ENCODE measurements at regions not wholly inside any gene's neighbourhood (a gene's known extent, or its start where the extent isn't known, plus 50 kb on each side); places are given as distances from the start of the nearest gene placed in this dataset.
"Not testable (repeated sequence)": the region's sequence is repeated elsewhere in the genome, so short reads cannot be mapped to it uniquely, and the experiment has no call there.

DNA sequence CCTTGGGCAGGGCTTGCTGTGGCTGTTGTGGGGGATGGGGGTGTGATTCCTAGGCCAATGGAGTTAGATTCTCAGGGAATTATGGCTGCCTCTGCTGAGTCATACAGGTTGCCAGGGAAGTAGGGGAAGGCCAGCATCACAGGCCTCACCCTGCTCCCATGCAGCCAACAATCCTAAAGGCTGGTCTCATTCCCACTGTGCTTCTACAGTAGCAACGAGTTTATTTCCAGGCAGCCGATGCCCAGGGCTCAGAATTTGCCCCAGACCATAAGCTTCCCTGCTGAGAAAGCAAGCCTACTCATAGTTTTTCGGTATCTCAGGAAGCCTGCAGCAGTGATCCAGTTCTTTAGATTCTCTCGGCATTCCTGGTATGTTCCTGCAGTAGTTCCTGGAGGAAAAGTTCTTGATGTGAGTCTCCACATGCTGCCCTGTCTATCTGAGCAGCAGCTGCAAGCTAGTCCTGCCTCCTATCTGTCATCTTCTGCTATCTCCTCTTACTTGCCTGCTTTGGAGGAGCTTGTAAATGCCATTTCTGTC, 59.3 kb upstream of the SELENOP start:
- no peak for DNase-seq
- Mint-ChIP-seq H3K27me3 (peaks cover 9% of the 10 kb centered on the region), H3K4me3 (no peak overlapping the region), H3K9me3 (peaks cover 6 to 14% of the 10 kb centered on the region in 2 donors), H3K4me1 (peaks cover 5% of the 10 kb centered on the region), H3K27ac (no peak overlapping the region)
- no peak for ATAC-seq

- not testable (repeated sequence) for H3K27ac Mint-ChIP-seq, H3K4me1 Mint-ChIP-seq
- peaks cover 32% of the 10 kb centered on the region for H3K27me3 Mint-ChIP-seq
These were observed 56.7 kb upstream of the SELENOP start for GRCh38 chr5:42868417-42868816.

DNA sequence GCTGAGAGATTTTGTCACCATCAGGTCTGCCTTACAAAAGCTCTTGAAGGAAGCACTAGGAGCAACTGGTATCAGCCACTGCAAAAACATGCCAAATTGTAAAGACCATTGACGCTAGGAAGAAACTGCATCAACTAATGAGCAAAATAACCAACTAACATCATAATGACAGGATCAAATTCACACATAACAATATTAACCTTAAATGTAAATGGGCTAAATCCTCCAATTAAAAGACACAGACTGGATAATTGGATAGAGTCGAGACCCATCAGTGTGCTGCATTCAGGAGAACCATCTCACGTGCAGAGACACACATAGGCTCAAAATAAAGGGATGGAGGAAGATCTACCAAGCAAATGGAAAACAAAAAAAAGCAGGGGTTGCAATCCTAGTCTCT, 53.1 kb upstream of the SELENOP start:
- DNase-seq, H3K27ac Mint-ChIP-seq, H3K4me3 Mint-ChIP-seq, ATAC-seq, H3K4me1 Mint-ChIP-seq: not testable (repeated sequence)
- H3K27me3 Mint-ChIP-seq: peaks cover 40% of the 10 kb centered on the region
- H3K9me3 Mint-ChIP-seq: peaks cover 16 to 33% of the 10 kb centered on the region in 2 donors

More at GRCh38 chr5:42868417-42868816, 56.7 kb upstream of the SELENOP start:
- not testable (repeated sequence) for H3K4me3 Mint-ChIP-seq, DNase-seq, ATAC-seq
- H3K9me3 Mint-ChIP-seq: peaks cover 11 to 33% of the 10 kb centered on the region in 2 donors
